Neural progenitor cell (in vitro differentiated cells): ENCODE measurements at regions not wholly inside any gene's neighbourhood (a gene's known extent, or its start where the extent isn't known, plus 50 kb on each side); places are given as distances from the start of the nearest gene placed in this dataset.

ENCODE experiments used
- EZH2phosphoT487 ChIP-seq: fragments of 200-600 bp; sonication (generic); IDR thresholded peaks from 2 replicates; pipeline ENCODE4 v1.6.1; 2017; ENCODE audit warnings: antibody characterized with exemption
- TF ChIP-seq, protein P1 (sequence below): fragments of 200-600 bp; sonication (generic); IDR thresholded peaks from 2 replicates; pipeline ENCODE4 v1.5.1; 2017; ENCODE audit warnings: antibody characterized with exemption, mild to moderate bottlenecking

GRCh38 chr12:17352164-17352563, 737.8 kb downstream of the RERGL start:
- TF ChIP-seq, protein P1, sequence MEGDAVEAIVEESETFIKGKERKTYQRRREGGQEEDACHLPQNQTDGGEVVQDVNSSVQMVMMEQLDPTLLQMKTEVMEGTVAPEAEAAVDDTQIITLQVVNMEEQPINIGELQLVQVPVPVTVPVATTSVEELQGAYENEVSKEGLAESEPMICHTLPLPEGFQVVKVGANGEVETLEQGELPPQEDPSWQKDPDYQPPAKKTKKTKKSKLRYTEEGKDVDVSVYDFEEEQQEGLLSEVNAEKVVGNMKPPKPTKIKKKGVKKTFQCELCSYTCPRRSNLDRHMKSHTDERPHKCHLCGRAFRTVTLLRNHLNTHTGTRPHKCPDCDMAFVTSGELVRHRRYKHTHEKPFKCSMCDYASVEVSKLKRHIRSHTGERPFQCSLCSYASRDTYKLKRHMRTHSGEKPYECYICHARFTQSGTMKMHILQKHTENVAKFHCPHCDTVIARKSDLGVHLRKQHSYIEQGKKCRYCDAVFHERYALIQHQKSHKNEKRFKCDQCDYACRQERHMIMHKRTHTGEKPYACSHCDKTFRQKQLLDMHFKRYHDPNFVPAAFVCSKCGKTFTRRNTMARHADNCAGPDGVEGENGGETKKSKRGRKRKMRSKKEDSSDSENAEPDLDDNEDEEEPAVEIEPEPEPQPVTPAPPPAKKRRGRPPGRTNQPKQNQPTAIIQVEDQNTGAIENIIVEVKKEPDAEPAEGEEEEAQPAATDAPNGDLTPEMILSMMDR: peak; percentile 26
- TF ChIP-seq EZH2phosphoT487: no peak
